GM19324 (cell line): ENCODE measurements at regions not wholly inside any gene's neighbourhood (a gene's known extent, or its start where the extent isn't known, plus 50 kb on each side); places are given as distances from the start of the nearest gene placed in this dataset.

Source experiments
- ATAC-seq: cut with Tn5 transposase; IDR thresholded peaks from one replicate; pipeline ENCODE4 v1.9.1; 2021; ENCODE audit warnings: mild to moderate bottlenecking, moderate library complexity; ENCODE audit not compliant: unreplicated experiment, low FRiP score

GRCh38 chr6:19107468-19107867, 720.3 kb downstream of the RNF144B start:
- ATAC-seq = no peak

GRCh38 chr6:19121521-19121920, 715.6 kb upstream of the ID4 start:
- no peak for ATAC-seq

GRCh38 chr6:19127081-19127480, 710.1 kb upstream of the ID4 start:
- no peak for ATAC-seq

GRCh38 chr6:19128701-19129100, 708.5 kb upstream of the ID4 start:
- ATAC-seq = no peak

GRCh38 chr6:19135706-19136105, 701.5 kb upstream of the ID4 start:
- no peak for ATAC-seq

- no peak for ATAC-seq
These were observed 699.7 kb upstream of the ID4 start for GRCh38 chr6:19137505-19137904.

- no peak for ATAC-seq
These were observed 694.9 kb upstream of the ID4 start for GRCh38 chr6:19142275-19142674.

GRCh38 chr6:19150307-19150706, 686.9 kb upstream of the ID4 start:
- no peak for ATAC-seq

- no peak for ATAC-seq
These were observed 683.7 kb upstream of the ID4 start for GRCh38 chr6:19153270-19153980.

GRCh38 chr6:19153981-19154295, 683.2 kb upstream of the ID4 start:
- ATAC-seq = no peak

- no peak for ATAC-seq
These were observed 680.7 kb upstream of the ID4 start for GRCh38 chr6:19156443-19156842.

- ATAC-seq = no peak
These were observed 679.7 kb upstream of the ID4 start for GRCh38 chr6:19157486-19157885.

- no peak for ATAC-seq
These were observed 678.6 kb upstream of the ID4 start for GRCh38 chr6:19158586-19158985.

GRCh38 chr6:19159089-19159488, 678.1 kb upstream of the ID4 start:
- ATAC-seq = no peak

- ATAC-seq = no peak
These were observed 677.6 kb upstream of the ID4 start for GRCh38 chr6:19159561-19159960.

GRCh38 chr6:19160081-19160730, 677.0 kb upstream of the ID4 start:
- ATAC-seq = no peak

GRCh38 chr6:19167251-19167650, 669.9 kb upstream of the ID4 start:
- no peak for ATAC-seq

- no peak for ATAC-seq
These were observed 667.8 kb upstream of the ID4 start for GRCh38 chr6:19169366-19169765.

GRCh38 chr6:19175023-19175422, 662.1 kb upstream of the ID4 start:
- no peak for ATAC-seq

- ATAC-seq = no peak
These were observed 656.7 kb upstream of the ID4 start for GRCh38 chr6:19180348-19181072.

GRCh38 chr6:19181211-19181610, 656.0 kb upstream of the ID4 start:
- ATAC-seq = no peak

- ATAC-seq = no peak
These were observed 643.5 kb upstream of the ID4 start for GRCh38 chr6:19193624-19194023.
